Epithelial cell of esophagus (primary cell): ENCODE measurements at regions not wholly inside any gene's neighbourhood (a gene's known extent, or its start where the extent isn't known, plus 50 kb on each side); places are given as distances from the start of the nearest gene placed in this dataset.

ENCODE experiments used
- DNase-seq: peaks from one replicate; pipeline ENCODE4 v3.0.0; 2010; ENCODE audit warnings: low read depth
- H3K4me3 ChIP-seq: 2 replicates; pipeline ENCODE4 v1.5.1; 2011; ENCODE audit warnings: mild to moderate bottlenecking, low read length, control low read depth
- TF ChIP-seq, protein P1 (sequence below): IDR thresholded peaks from 2 replicates; pipeline ENCODE4 v1.5.1; 2011; ENCODE audit warnings: low read depth, mild to moderate bottlenecking, low read length, control low read depth, inconsistent platforms; ENCODE audit not compliant: insufficient read depth; ENCODE audit errors: missing control alignments

DNA sequence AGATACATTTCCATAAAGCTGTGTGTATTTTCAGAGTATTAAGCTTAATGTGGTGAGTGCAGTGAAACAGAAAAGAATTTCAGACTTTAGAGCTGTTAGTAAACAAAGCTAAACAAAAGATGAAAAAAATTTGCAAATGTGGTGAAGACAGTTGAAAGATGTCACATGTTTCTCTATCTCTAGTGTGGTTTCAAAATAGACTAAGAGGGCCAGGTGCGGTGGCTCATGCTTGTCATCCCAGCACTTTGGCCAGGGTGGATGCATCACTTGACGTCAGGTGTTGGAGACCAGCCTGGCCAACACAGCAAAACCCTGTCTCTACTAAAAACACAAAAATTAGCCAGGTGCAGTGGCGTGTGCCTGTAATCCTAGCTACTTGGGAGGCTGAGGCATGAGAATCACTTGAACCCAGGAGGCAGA, 466.0 kb upstream of the NR2F2 start:
- DNase-seq: no peak
- no peak overlapping the region for H3K4me3 ChIP-seq
- TF ChIP-seq, protein P1, sequence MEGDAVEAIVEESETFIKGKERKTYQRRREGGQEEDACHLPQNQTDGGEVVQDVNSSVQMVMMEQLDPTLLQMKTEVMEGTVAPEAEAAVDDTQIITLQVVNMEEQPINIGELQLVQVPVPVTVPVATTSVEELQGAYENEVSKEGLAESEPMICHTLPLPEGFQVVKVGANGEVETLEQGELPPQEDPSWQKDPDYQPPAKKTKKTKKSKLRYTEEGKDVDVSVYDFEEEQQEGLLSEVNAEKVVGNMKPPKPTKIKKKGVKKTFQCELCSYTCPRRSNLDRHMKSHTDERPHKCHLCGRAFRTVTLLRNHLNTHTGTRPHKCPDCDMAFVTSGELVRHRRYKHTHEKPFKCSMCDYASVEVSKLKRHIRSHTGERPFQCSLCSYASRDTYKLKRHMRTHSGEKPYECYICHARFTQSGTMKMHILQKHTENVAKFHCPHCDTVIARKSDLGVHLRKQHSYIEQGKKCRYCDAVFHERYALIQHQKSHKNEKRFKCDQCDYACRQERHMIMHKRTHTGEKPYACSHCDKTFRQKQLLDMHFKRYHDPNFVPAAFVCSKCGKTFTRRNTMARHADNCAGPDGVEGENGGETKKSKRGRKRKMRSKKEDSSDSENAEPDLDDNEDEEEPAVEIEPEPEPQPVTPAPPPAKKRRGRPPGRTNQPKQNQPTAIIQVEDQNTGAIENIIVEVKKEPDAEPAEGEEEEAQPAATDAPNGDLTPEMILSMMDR: no peak

- no peak for DNase-seq
- H3K4me3 ChIP-seq: no peak overlapping the region
- TF ChIP-seq, protein P1: no peak
Measured at GRCh38 chr15:95865330-95865739, 465.2 kb upstream of the NR2F2 start.

DNA sequence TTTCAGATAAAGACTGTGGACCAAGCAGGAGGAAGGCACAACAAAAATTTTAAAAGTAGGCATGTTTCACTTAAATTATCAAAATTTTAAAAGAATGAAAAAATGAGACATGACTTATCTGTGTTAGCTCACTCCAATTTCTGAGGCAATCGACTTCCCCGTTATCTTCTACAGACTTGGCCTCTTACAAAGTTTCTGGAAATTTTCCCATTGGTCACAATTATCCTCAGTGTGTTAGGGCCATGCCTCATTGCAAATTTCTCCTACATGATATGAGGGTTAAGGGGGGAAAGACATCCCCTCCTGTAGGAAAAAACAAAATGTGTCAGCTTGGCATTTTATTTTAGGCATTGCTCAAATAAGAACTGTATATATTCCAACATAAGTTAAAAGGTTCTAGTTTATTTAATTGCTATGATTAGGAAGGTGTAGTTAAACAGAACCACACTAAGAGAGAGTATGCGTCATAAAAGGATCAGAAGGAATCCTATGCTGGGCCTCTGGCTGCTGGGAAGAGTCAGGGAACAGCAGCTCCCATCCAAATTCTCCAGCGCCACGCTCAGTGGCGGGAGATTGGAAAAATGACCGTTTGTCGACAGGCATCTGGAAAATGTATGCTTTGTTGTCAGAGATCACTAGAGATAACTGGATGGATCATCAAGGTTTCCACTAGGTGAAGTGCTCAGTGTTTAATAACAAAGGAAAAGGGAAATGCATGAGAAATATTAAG, 463.6 kb upstream of the NR2F2 start:
- H3K4me3 ChIP-seq: no peak overlapping the region
- TF ChIP-seq, protein P1: no peak
- no peak for DNase-seq

DNA sequence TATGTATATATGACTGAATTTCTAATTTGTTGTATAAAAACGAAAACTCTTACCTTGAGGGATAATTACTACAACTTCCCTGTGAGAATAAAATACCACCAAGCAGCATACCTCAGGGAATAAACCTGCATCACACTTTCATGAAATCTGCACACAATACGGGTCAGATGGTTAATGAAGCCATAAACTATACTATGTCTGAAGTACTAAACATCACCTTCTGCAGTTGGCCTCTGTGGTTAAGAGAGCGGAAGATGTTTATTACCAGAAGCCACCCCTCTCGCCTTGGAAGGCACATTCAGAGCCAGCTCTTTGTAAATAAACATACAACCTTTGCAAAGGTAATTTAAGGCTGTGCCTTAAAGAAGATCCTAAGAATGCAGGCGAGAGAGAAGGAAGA, 462.1 kb upstream of the NR2F2 start:
- H3K4me3 ChIP-seq: no peak overlapping the region
- TF ChIP-seq, protein P1: no peak
- DNase-seq: no peak

DNA sequence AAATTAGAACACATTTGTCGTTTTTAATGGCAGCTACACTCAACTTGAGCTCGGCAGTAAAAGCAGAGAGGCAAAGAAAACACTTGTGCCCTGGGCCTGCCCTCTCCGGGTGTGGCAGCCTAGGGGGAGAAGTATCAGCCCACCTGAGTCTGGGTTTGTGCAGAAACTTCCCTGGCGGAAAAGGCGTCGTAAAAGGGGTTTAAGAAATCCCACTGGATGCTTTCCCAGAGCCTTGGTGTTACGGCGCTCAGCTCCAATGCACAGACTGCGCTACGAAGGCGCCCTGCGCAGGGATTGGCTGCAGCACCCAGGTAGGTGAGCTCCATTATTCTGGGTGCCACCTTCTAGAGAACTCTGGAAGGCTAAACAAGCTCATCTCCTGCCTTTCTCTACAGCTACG, 461.5 kb upstream of the NR2F2 start:
- H3K4me3 ChIP-seq: no peak overlapping the region
- TF ChIP-seq, protein P1: no peak
- no peak for DNase-seq

GRCh38 chr15:95869920-95870319, 460.6 kb upstream of the NR2F2 start:
- DNase-seq: no peak
- TF ChIP-seq, protein P1: no peak
- no peak overlapping the region for H3K4me3 ChIP-seq

DNA sequence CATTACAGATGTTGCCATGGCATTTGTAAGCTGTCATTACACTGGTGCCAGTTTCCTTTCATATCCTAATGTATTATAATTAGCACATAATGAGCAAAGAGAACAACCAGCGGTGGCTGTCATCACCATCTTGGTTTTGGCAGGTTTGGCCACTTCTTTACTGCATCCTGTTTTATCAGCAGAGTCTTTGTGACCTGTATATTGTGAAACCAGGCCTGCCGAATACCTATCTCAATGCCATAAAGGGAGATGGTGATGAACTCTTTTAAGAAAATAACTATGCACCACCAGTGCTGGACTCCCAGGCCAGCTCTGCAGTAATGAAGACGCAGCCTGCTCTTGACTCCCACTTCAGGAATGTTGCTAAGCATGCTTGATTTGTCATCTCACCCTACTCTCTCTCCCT, 458.1 kb upstream of the NR2F2 start:
- no peak overlapping the region for H3K4me3 ChIP-seq
- DNase-seq: peak; percentile 97
- TF ChIP-seq, protein P1: no peak
